Right atrium auricular region (tissue), 2 donors: ENCODE measurements at regions not wholly inside any gene's neighbourhood (a gene's known extent, or its start where the extent isn't known, plus 50 kb on each side); places are given as distances from the start of the nearest gene placed in this dataset.

Experiments used
- DNase-seq: peaks from one replicate; pipeline ENCODE4 v3.0.0-alpha.2; 2019; ENCODE audit warnings: low spot score
- H3K27ac ChIP-seq, 2 donors: fragments of 200-600 bp; sonication (generic); 1 replicate in 1 of 2; 2 replicates in 1 of 2; pipeline ENCODE4 v1.5.1; 2016 to 2019
- H3K27me3 ChIP-seq, 2 donors: fragments of 200-600 bp; sonication (generic); one replicate each; pipeline versions ENCODE4 v1.5.1 to v1.6.0; 2017 to 2019
- H3K36me3 ChIP-seq: fragments of 200-600 bp; sonication (generic); one replicate; pipeline ENCODE4 v1.5.1; 2016
- H3K4me1 ChIP-seq, 2 donors: fragments of 200-600 bp; sonication (generic); one replicate each; pipeline versions ENCODE4 v1.5.1 to v1.6.0; 2017 to 2019
- H3K4me3 ChIP-seq, 2 donors: fragments of 200-600 bp; sonication (generic); 1 replicate in 1 of 2; 2 replicates in 1 of 2; pipeline ENCODE4 v1.5.1; 2017 to 2019; ENCODE audit warnings: mild to moderate bottlenecking in 1 of 2, moderate library complexity in 1 of 2
- H3K9me3 ChIP-seq, 2 donors: fragments of 200-600 bp; sonication (generic); one replicate each; pipeline ENCODE4 v1.5.1; 2019
- TF ChIP-seq, protein P1 (sequence below), 2 donors: fragments of 200-600 bp; sonication (generic); IDR thresholded peaks; one replicate each; pipeline ENCODE4 v1.5.1; 2019; ENCODE audit warnings: antibody characterized with exemption in 2 of 2

DNA sequence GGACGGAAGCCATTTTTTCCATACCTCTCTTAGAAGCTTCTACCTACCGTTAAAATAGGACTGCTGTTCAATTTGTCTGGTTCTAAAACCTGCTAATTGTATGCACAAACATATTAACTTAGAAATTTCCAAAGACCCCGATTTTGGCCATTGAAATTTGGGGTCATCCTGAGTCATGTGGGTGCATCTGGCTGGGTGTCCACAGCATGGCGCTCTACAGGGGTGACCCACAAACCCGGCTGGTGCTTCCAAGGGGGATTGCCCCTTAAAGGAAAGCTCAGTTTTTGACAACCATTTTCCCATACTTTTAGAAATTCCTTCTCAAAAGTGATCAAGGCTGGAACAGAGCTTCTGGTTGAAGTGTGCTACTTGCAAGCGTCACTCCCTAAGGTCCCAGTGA, 83.9 kb upstream of the EIF5 start:
- DNase-seq, result no peak
- H3K4me3 ChIP-seq, result no peak overlapping the region

DNA sequence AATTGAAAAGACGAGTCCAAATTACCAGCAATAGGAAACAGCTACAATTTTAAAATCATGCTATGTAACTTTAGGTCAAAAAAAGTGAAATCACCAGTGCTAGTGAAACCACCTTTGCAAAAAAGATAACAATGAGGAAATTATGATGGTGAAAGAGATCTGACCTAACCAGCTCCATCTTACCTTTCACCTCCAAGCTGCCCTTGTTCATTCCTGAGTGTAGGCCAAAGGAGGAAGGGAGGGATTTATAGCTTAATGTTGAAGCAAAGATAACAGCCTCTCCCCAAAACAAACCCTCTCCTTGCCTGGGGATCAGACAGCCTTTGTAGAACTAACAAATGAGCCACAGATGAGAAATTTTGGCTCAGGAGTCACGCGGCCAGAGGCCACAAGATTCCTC, 83.2 kb upstream of the EIF5 start:
- Histone ChIP-seq H3K27me3 (no peaks in the 10 kb centered on the region), H3K4me1 (no peaks in the 10 kb centered on the region), H3K27ac (no peak overlapping the region), H3K9me3 (no peaks in the 10 kb centered on the region), H3K36me3 (no peaks in the 10 kb centered on the region), H3K4me3 (no peak overlapping the region)
- TF ChIP-seq, protein P1, sequence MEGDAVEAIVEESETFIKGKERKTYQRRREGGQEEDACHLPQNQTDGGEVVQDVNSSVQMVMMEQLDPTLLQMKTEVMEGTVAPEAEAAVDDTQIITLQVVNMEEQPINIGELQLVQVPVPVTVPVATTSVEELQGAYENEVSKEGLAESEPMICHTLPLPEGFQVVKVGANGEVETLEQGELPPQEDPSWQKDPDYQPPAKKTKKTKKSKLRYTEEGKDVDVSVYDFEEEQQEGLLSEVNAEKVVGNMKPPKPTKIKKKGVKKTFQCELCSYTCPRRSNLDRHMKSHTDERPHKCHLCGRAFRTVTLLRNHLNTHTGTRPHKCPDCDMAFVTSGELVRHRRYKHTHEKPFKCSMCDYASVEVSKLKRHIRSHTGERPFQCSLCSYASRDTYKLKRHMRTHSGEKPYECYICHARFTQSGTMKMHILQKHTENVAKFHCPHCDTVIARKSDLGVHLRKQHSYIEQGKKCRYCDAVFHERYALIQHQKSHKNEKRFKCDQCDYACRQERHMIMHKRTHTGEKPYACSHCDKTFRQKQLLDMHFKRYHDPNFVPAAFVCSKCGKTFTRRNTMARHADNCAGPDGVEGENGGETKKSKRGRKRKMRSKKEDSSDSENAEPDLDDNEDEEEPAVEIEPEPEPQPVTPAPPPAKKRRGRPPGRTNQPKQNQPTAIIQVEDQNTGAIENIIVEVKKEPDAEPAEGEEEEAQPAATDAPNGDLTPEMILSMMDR (IDR thresholded peaks at IDR 0.05), result no peak
- DNase-seq, result no peak

More for the DNA sequence above, 83.9 kb upstream of the EIF5 start:
- H3K4me1 ChIP-seq, result no peaks in the 10 kb centered on the region
- no peaks in the 10 kb centered on the region for H3K27me3 ChIP-seq
- TF ChIP-seq, protein P1 (IDR thresholded peaks at IDR 0.05), result no peak
- H3K9me3 ChIP-seq, result no peaks in the 10 kb centered on the region
- H3K27ac ChIP-seq, result no peak overlapping the region
- H3K36me3 ChIP-seq, result no peaks in the 10 kb centered on the region

DNA sequence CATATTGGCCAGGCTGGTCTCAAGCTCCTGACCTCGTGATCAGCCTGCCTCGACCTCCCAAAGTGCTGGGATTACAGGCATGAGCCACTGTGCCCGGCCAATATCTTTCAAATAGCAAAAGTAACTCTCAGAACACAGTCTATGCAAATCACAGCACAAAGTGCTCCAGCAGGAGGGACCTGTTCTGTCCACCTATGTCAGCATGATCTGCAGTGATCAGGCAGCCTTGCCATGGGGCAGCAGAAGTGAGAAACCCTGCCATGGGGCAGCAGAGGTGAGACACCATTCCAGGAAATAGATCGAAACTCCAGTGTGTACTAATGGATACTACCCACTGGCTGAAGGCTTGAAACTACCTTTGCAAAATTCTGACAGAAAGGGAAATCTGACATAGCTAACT, 78.5 kb upstream of the EIF5 start:
- Histone ChIP-seq H3K27me3 (no peaks in the 10 kb centered on the region), H3K9me3 (no peaks in the 10 kb centered on the region), H3K36me3 (no peaks in the 10 kb centered on the region), H3K27ac (no peak overlapping the region), H3K4me3 (no peak overlapping the region), H3K4me1 (peaks cover 0 to 4% of the 10 kb centered on the region in 2 donors)
- TF ChIP-seq, protein P1 (IDR thresholded peaks at IDR 0.05), result no peak
- no peak for DNase-seq

DNA sequence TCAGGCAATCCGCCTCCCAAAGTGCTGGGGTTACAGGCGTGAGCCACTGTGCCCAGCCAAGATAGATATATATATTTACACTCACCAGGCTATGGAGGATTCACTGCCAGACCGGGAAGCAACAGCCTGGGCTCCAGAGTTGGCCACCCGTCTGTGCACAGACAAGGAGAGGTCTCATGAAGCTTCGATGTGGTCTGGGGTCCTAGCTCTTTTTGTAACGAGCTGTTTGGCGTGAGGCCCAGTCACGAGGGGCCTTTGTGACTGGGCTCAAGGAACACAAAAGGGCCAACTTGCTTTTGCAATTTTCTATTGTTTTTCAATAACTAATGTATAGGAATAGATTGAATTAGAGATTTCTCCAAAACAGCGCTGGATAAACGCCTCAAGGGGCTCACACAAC, 77.6 kb upstream of the EIF5 start:
- Histone ChIP-seq H3K4me3 (no peak overlapping the region), H3K9me3 (no peaks in the 10 kb centered on the region), H3K27me3 (no peaks in the 10 kb centered on the region), H3K36me3 (no peaks in the 10 kb centered on the region), H3K4me1 (peaks cover 0 to 4% of the 10 kb centered on the region in 2 donors), H3K27ac (no peak overlapping the region)
- TF ChIP-seq, protein P1 (IDR thresholded peaks at IDR 0.05), result no peak
- no peak for DNase-seq

- TF ChIP-seq, protein P1 (IDR thresholded peaks at IDR 0.05), result no peak
- no peak for DNase-seq
- H3K4me1 ChIP-seq, result peaks cover 0 to 4% of the 10 kb centered on the region in 2 donors
- H3K36me3 ChIP-seq, result no peaks in the 10 kb centered on the region
- no peaks in the 10 kb centered on the region for H3K9me3 ChIP-seq
- H3K27ac ChIP-seq, result no peak overlapping the region
- H3K27me3 ChIP-seq, result no peaks in the 10 kb centered on the region
- H3K4me3 ChIP-seq, result no peak overlapping the region
Observed at GRCh38 chr14:103257211-103257962, 76.7 kb upstream of the EIF5 start.

DNA sequence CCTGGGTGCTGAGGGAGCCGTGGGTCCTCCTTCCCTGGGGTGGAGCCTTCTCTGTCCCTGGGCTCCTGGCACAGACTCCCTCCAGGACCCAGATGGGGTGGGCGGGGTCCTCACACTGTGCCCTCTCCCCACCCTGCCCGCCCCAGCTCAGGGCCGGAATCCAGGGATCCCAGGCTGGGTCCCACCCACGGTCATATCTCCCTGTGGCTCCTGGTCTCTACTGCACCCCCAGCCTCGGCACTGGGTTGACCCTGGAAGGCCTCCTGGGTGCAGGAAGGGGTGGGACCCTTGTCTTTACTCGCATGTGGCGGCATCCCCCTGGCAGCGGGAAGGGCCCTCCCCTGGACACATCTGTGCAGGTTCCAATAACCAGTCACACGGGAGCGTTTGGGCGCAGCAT, 75.8 kb upstream of the EIF5 start:
- no peak overlapping the region for H3K27ac ChIP-seq
- H3K9me3 ChIP-seq, result no peaks in the 10 kb centered on the region
- DNase-seq, result no peak
- peaks cover 0 to 4% of the 10 kb centered on the region in 2 donors for H3K4me1 ChIP-seq
- H3K4me3 ChIP-seq, result no peak overlapping the region
- TF ChIP-seq, protein P1 (IDR thresholded peaks at IDR 0.05), result no peak
- no peaks in the 10 kb centered on the region for H3K27me3 ChIP-seq
- H3K36me3 ChIP-seq, result no peaks in the 10 kb centered on the region
